ENCODE measurements at regions not wholly inside any gene's neighbourhood (a gene's known extent, or its start where the extent isn't known, plus 50 kb on each side); places are given as distances from the start of the nearest gene placed in this dataset.

- TF ChIP-seq CTCF (IDR thresholded peaks at IDR 0.05) = no peak
Observed at GRCh38 chr3:115336836-115337235, 189.7 kb upstream of the ZBTB20 start.

GRCh38 chr3:115340586-115340985 lies 193.5 kb upstream of the ZBTB20 start:
- TF ChIP-seq CTCF (IDR thresholded peaks at IDR 0.05) = no peak

- no peak for TF ChIP-seq CTCF (IDR thresholded peaks at IDR 0.05)
Observed at GRCh38 chr3:115341208-115341607, 194.1 kb upstream of the ZBTB20 start.

- no peak for TF ChIP-seq CTCF (IDR thresholded peaks at IDR 0.05)
Observed at GRCh38 chr3:115347737-115348136, 200.6 kb upstream of the ZBTB20 start.

- TF ChIP-seq CTCF (IDR thresholded peaks at IDR 0.05) = no peak
Observed at GRCh38 chr3:115348412-115348811, 201.3 kb upstream of the ZBTB20 start.

GRCh38 chr3:115348951-115349745 lies 202.1 kb upstream of the ZBTB20 start:
- no peak for TF ChIP-seq CTCF (IDR thresholded peaks at IDR 0.05)

- TF ChIP-seq CTCF (IDR thresholded peaks at IDR 0.05) = no peak
Observed at GRCh38 chr3:115350606-115351005, 203.5 kb upstream of the ZBTB20 start.

GRCh38 chr3:115351193-115351592 lies 204.1 kb upstream of the ZBTB20 start:
- no peak for TF ChIP-seq CTCF (IDR thresholded peaks at IDR 0.05)
